ENCODE measurements at regions not wholly inside any gene's neighbourhood (a gene's known extent, or its start where the extent isn't known, plus 50 kb on each side); places are given as distances from the start of the nearest gene placed in this dataset.
"Not testable (repeated sequence)": the region's sequence is repeated elsewhere in the genome, so short reads cannot be mapped to it uniquely, and the experiment has no call there.

GRCh38 chr6:130632277-130632676 lies 194.9 kb upstream of the SMLR1 start:
- no peak for DNase-seq
- Histone ChIP-seq H3K36me3 (no peaks in the 10 kb centered on the region), H3K4me3 (ENCODE audit: low read depth, low read length) (no peak overlapping the region), H3K27me3 (no peaks in the 10 kb centered on the region), H3K9me3 (no peaks in the 10 kb centered on the region), H3K4me1 (no peaks in the 10 kb centered on the region)
- TF ChIP-seq CTCF (IDR thresholded peaks at IDR 0.05; ENCODE audit: low read depth, low read length) = no peak

- no peak for DNase-seq
- no peak overlapping the region for H3K4me3 ChIP-seq (ENCODE audit: low read depth, low read length)
- no peaks in the 10 kb centered on the region for H3K27me3 ChIP-seq
- no peaks in the 10 kb centered on the region for H3K4me1 ChIP-seq
- no peaks in the 10 kb centered on the region for H3K36me3 ChIP-seq
- no peaks in the 10 kb centered on the region for H3K9me3 ChIP-seq
- TF ChIP-seq CTCF (IDR thresholded peaks at IDR 0.05; ENCODE audit: low read depth, low read length) = no peak
Observed at GRCh38 chr6:130632897-130633296, 194.3 kb upstream of the SMLR1 start.

GRCh38 chr6:130643361-130643760 lies 183.8 kb upstream of the SMLR1 start:
- Histone ChIP-seq H3K4me3 (ENCODE audit: low read depth, low read length) (no peak overlapping the region), H3K27me3 (no peaks in the 10 kb centered on the region), H3K4me1 (no peaks in the 10 kb centered on the region), H3K36me3 (no peaks in the 10 kb centered on the region), H3K9me3 (no peaks in the 10 kb centered on the region)
- DNase-seq = no peak
- no peak for TF ChIP-seq CTCF (IDR thresholded peaks at IDR 0.05; ENCODE audit: low read depth, low read length)

- no peaks in the 10 kb centered on the region for H3K9me3 ChIP-seq
- no peak for TF ChIP-seq CTCF (IDR thresholded peaks at IDR 0.05; ENCODE audit: low read depth, low read length)
- no peak for DNase-seq
- H3K27me3 ChIP-seq = no peaks in the 10 kb centered on the region
- no peak overlapping the region for H3K4me3 ChIP-seq (ENCODE audit: low read depth, low read length)
- no peaks in the 10 kb centered on the region for H3K4me1 ChIP-seq
- H3K36me3 ChIP-seq = no peaks in the 10 kb centered on the region
Observed at GRCh38 chr6:130644175-130644574, 183.0 kb upstream of the SMLR1 start.

GRCh38 chr6:130644769-130645168 lies 182.4 kb upstream of the SMLR1 start:
- not testable (repeated sequence) for H3K9me3 ChIP-seq; DNase-seq; H3K27me3 ChIP-seq; H3K4me1 ChIP-seq; H3K4me3 ChIP-seq (ENCODE audit: low read depth, low read length); H3K36me3 ChIP-seq

- H3K27me3 ChIP-seq = no peaks in the 10 kb centered on the region
- no peak for DNase-seq
- H3K36me3 ChIP-seq = no peaks in the 10 kb centered on the region
- TF ChIP-seq CTCF (IDR thresholded peaks at IDR 0.05; ENCODE audit: low read depth, low read length) = no peak
- H3K4me3 ChIP-seq (ENCODE audit: low read depth, low read length) = no peak overlapping the region
- H3K4me1 ChIP-seq = no peaks in the 10 kb centered on the region
- no peaks in the 10 kb centered on the region; the same call in 1 of the 2 replicates for H3K9me3 ChIP-seq
Observed at GRCh38 chr6:130647246-130647645, 180.0 kb upstream of the SMLR1 start.

- Histone ChIP-seq H3K27me3 (no peaks in the 10 kb centered on the region), H3K4me1 (no peaks in the 10 kb centered on the region), H3K9me3 (no peaks in the 10 kb centered on the region), H3K36me3 (no peaks in the 10 kb centered on the region), H3K4me3 (ENCODE audit: low read depth, low read length) (no peak overlapping the region)
- no peak for TF ChIP-seq CTCF (IDR thresholded peaks at IDR 0.05; ENCODE audit: low read depth, low read length)
- no peak for DNase-seq
Observed at GRCh38 chr6:130655586-130655985, 171.6 kb upstream of the SMLR1 start.
